SK-N-SH (cell line): ENCODE measurements at regions not wholly inside any gene's neighbourhood (a gene's known extent, or its start where the extent isn't known, plus 50 kb on each side); places are given as distances from the start of the nearest gene placed in this dataset.
A peak's percentile ranks its signal among the peaks of the same experiment; 100 is the strongest.

ENCODE experiments used
- CTCF ChIA-PET: fragments of 300-600, 350-600 bp; formaldehyde crosslinking; extraction: SDS; loops from one replicate; lab custom pipeline; 2021; lab: Yijun Ruan, JAX
- POLR2A ChIA-PET: fragments of 350-600 bp; sonication (Branson Sonifier 250); formaldehyde crosslinking; extraction: SDS; loops from one replicate; lab custom pipeline; 2020; ENCODE audit warnings: antibody characterized with exemption, inconsistent platforms; lab: Yijun Ruan, JAX
- DNase-seq: peaks from one replicate; pipeline ENCODE4 v3.0.0; 2012
- H2AFZ ChIP-seq: fragments of 200-600 bp; sonication (generic); 2 replicates; pipeline ENCODE4 v1.8.1; 2016; ENCODE audit warnings: antibody characterized with exemption, mild to moderate bottlenecking, low read depth
- H3F3A ChIP-seq: fragments of 200-600 bp; sonication (generic); replicated peaks from 2 replicates; pipeline ENCODE3; 2016; ENCODE audit warnings: antibody characterized with exemption, mild to moderate bottlenecking; ENCODE audit not compliant: insufficient read depth
- H3K27ac ChIP-seq, 2 experiments: fragments of 200-500 bp in 1 of 2; fragments of 200-600 bp in 1 of 2; sonication (Bioruptor generic) in 1 of 2; sonication (generic), shearing (Covaris generic) in 1 of 2; 2 replicates each; pipeline versions ENCODE4 v1.5.1 to v1.6.1; 2014 to 2016; ENCODE audit warnings: low read depth in 2 of 2, inconsistent platforms in 1 of 2, low read length in 1 of 2, mild to moderate bottlenecking in 1 of 2, mixed read lengths in 1 of 2
- H3K27me3 ChIP-seq: fragments of 200-600 bp; sonication (generic), shearing (Covaris generic); 2 replicates; pipeline ENCODE4 v1.6.1; 2016; ENCODE audit warnings: mixed run types; ENCODE audit not compliant: insufficient read depth
- H3K36me3 ChIP-seq, 2 experiments: fragments of 200-500 bp in 1 of 2; fragments of 200-600 bp in 1 of 2; sonication (Bioruptor generic) in 1 of 2; sonication (generic) in 1 of 2; replicated peaks in 1 of 2; 2 replicates each; pipeline versions ENCODE3 to v1.5.1; 2014 to 2016; ENCODE audit warnings: low read length in 1 of 2, mild to moderate bottlenecking in 1 of 2; ENCODE audit not compliant: insufficient read depth in 2 of 2, control insufficient read depth in 1 of 2
- H3K4me1 ChIP-seq, 2 experiments: fragments of 200-500 bp in 1 of 2; fragments of 200-600 bp in 1 of 2; sonication (Bioruptor generic) in 1 of 2; sonication (generic), shearing (Covaris generic) in 1 of 2; 2 replicates each; pipeline versions ENCODE4 v1.5.1 to v1.6.1; 2014 to 2016; ENCODE audit warnings: low read depth in 1 of 2, low read length in 1 of 2, mixed run types in 1 of 2; ENCODE audit not compliant: insufficient read depth in 2 of 2, control insufficient read depth in 1 of 2
- H3K4me2 ChIP-seq: fragments of 200-600 bp; sonication (generic), shearing (Covaris generic); 2 replicates; pipeline ENCODE4 v1.6.1; 2017; ENCODE audit warnings: mixed run types
- H3K4me3 ChIP-seq, 2 experiments: fragments of 200-500 bp in 1 of 2; fragments of 200-600 bp in 1 of 2; sonication (Bioruptor generic) in 1 of 2; sonication (generic), shearing (Covaris generic) in 1 of 2; 2 replicates each; pipeline versions ENCODE4 v1.5.1 to v1.8.1; 2014 to 2016; ENCODE audit warnings: low read depth in 2 of 2, inconsistent platforms in 1 of 2, low read length in 1 of 2, mild to moderate bottlenecking in 1 of 2, mixed read lengths in 1 of 2, moderate library complexity in 1 of 2
- H3K79me2 ChIP-seq: fragments of 200-600 bp; sonication (generic); 2 replicates; pipeline ENCODE4 v1.8.1; 2017; ENCODE audit warnings: mild to moderate bottlenecking; ENCODE audit not compliant: insufficient read depth
- H3K9ac ChIP-seq: fragments of 200-600 bp; sonication (generic); 2 replicates; pipeline ENCODE4 v1.6.1; 2017; ENCODE audit warnings: mixed run types
- H3K9me2 ChIP-seq: fragments of 200-600 bp; sonication (generic); 2 replicates; pipeline ENCODE4 v1.6.1; 2017; ENCODE audit warnings: mixed run types
- H3K9me3 ChIP-seq: fragments of 200-600 bp; sonication (generic); 2 replicates; pipeline ENCODE4 v1.6.1; 2017; ENCODE audit warnings: mixed run types, mild to moderate bottlenecking, moderate library complexity
- H4K20me1 ChIP-seq: fragments of 200-600 bp; sonication (generic); 2 replicates; pipeline ENCODE4 v1.6.1; 2017; ENCODE audit warnings: mild to moderate bottlenecking, mixed run types; ENCODE audit not compliant: insufficient read depth
- CHD2 ChIP-seq: fragments of 150-350 bp; IDR thresholded peaks from 2 replicates; pipeline ENCODE4 v1.6.1; 2018; ENCODE audit warnings: low read length; ENCODE audit not compliant: partially characterized antibody
- ELF1 ChIP-seq: IDR thresholded peaks from 2 replicates; pipeline ENCODE4 v1.4.0; 2012
- EZH2phosphoT487 ChIP-seq: fragments of 200-600 bp; sonication (generic); IDR thresholded peaks from 2 replicates; pipeline ENCODE4 v1.6.1; 2017; ENCODE audit warnings: low read depth, mixed run types, mild to moderate bottlenecking, antibody characterized with exemption, moderate library complexity, borderline replicate concordance
- FOSL2 ChIP-seq: IDR thresholded peaks from 2 replicates; pipeline ENCODE4 v1.4.0; 2012; ENCODE audit warnings: low read depth, mild to moderate bottlenecking, moderate library complexity, borderline replicate concordance
- FOXJ3 ChIP-seq: sonication (generic); formaldehyde crosslinking; IDR thresholded peaks from 2 replicates; pipeline ENCODE4 v1.5.1; 2020; ENCODE audit warnings: mild to moderate bottlenecking, missing genetic modification reagents
- FOXM1 ChIP-seq: IDR thresholded peaks from 2 replicates; pipeline ENCODE4 v1.4.0; 2012; ENCODE audit warnings: low read depth, mild to moderate bottlenecking
- GABPA ChIP-seq: IDR thresholded peaks from 2 replicates; pipeline ENCODE4 v1.4.0; 2012; ENCODE audit warnings: low read depth, mild to moderate bottlenecking
- MXI1 ChIP-seq: IDR thresholded peaks from 2 replicates; pipeline ENCODE4 v1.6.1; 2012; ENCODE audit warnings: mild to moderate bottlenecking, low read depth, low read length, improper control_type of control experiment
- NRF1 ChIP-seq: IDR thresholded peaks from 2 replicates; pipeline ENCODE4 v1.6.1; 2012; ENCODE audit warnings: low read depth, mild to moderate bottlenecking, low read length
- RXRA ChIP-seq: IDR thresholded peaks from 2 replicates; pipeline ENCODE4 v1.4.0; 2012; ENCODE audit warnings: low read depth, mild to moderate bottlenecking, borderline replicate concordance
- SIN3A ChIP-seq: IDR thresholded peaks from 2 replicates; pipeline ENCODE4 v1.6.1; 2012; ENCODE audit warnings: low read depth, mild to moderate bottlenecking, low read length, moderate library complexity, borderline replicate concordance
- SMC3 ChIP-seq: IDR thresholded peaks from 2 replicates; pipeline ENCODE4 v1.6.1; 2012; ENCODE audit warnings: low read depth, low read length, improper control_type of control experiment
- TAF1 ChIP-seq: IDR thresholded peaks from 2 replicates; pipeline ENCODE4 v1.6.1; 2012; ENCODE audit warnings: low read depth, mild to moderate bottlenecking, low read length, moderate library complexity, borderline replicate concordance
- YY1 ChIP-seq: IDR thresholded peaks from 2 replicates; pipeline ENCODE4 v1.4.0; 2012; ENCODE audit warnings: low read depth, mild to moderate bottlenecking
- WGBS: methylation state at CpG from one replicate; pipeline ENCODE4 v1.1.6; 2017; ENCODE audit warnings: low lambda C conversion rate; 5-methylcytosine and 5-hydroxymethylcytosine counted together
- TF ChIP-seq, protein P1 (sequence below): fragments of 200-600 bp; sonication (generic); IDR thresholded peaks from 2 replicates; pipeline ENCODE4 v1.6.1; 2017; ENCODE audit warnings: antibody characterized with exemption, mild to moderate bottlenecking, moderate library complexity

DNA sequence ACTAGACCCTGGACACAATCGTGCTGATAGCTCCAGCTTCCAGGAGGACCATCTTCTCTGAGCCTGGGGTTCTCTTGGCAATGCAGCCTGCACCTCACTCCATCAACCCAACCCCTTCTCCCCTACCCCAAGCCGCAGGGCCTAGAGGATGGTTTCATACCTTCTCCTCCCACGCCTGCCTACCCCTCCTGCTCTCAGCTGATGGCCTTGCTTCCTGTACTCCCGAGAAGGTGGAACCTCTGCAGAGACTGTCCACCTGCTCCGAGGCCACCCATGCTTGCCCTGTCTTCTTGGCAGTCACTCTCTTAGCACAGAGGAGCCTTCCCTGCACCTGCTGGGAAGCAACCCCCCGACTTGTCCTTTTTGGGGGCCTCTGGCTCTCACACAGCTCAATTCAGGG is 241.9 kb downstream of the IRX2 start:
- no peak for DNase-seq
- 2% methylated on average over 6 of the region's 6 CpGs for WGBS
- H3K4me1 ChIP-seq: no peaks in the 10 kb centered on the region
- no peaks in the 10 kb centered on the region for H3F3A ChIP-seq
- H2AFZ ChIP-seq: no peak overlapping the region
- no peak overlapping the region for H3K4me3 ChIP-seq
- H3K79me2 ChIP-seq: no peaks in the 10 kb centered on the region
- H3K9ac ChIP-seq: no peak overlapping the region
- no peak for TF ChIP-seq SMC3
- no peak for TF ChIP-seq YY1
- TF ChIP-seq RXRA: no peak
- TF ChIP-seq CHD2: no peak
- TF ChIP-seq GABPA: no peak
- TF ChIP-seq FOSL2: no peak
- no peak for TF ChIP-seq SIN3A
- TF ChIP-seq EZH2phosphoT487: no peak
- TF ChIP-seq, protein P1, sequence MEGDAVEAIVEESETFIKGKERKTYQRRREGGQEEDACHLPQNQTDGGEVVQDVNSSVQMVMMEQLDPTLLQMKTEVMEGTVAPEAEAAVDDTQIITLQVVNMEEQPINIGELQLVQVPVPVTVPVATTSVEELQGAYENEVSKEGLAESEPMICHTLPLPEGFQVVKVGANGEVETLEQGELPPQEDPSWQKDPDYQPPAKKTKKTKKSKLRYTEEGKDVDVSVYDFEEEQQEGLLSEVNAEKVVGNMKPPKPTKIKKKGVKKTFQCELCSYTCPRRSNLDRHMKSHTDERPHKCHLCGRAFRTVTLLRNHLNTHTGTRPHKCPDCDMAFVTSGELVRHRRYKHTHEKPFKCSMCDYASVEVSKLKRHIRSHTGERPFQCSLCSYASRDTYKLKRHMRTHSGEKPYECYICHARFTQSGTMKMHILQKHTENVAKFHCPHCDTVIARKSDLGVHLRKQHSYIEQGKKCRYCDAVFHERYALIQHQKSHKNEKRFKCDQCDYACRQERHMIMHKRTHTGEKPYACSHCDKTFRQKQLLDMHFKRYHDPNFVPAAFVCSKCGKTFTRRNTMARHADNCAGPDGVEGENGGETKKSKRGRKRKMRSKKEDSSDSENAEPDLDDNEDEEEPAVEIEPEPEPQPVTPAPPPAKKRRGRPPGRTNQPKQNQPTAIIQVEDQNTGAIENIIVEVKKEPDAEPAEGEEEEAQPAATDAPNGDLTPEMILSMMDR: no peak
- no peak for TF ChIP-seq NRF1
- no peak for TF ChIP-seq ELF1
- TF ChIP-seq MXI1: no peak
- no peak for TF ChIP-seq TAF1
- H3K9me2 ChIP-seq: no peaks in the 10 kb centered on the region
- H3K27me3 ChIP-seq: peaks cover 5% of the 10 kb centered on the region; the same call in 1 of the 2 replicates
- ChIA-PET CTCF (no interaction called here), POLR2A (no interaction called here)
- H4K20me1 ChIP-seq: no peaks in the 10 kb centered on the region
- no peak overlapping the region for H3K4me2 ChIP-seq
- H3K27ac ChIP-seq: no peak overlapping the region
- no peaks in the 10 kb centered on the region for H3K9me3 ChIP-seq
- H3K36me3 ChIP-seq: no peaks in the 10 kb centered on the region

DNA sequence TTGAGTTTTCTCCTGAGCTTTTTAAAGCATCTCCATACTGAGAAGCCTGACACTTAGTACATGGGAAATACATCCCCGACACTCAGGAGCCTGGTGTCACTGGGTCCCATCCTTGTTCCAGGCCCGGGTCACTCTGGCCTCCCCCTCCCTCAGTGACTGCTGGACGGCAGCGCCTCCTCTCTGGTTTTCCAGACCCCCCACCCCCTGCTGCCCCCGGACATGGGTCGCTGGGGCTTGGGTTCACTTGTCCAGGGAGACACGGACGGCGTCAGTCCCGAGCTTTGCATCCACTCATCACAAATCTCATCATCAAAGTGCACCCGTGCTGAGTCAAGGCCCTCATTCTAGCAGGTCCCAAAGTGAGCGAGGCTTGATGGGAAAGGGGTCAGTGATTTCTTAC is 243.0 kb downstream of the IRX2 start:
- H3K79me2 ChIP-seq: no peaks in the 10 kb centered on the region
- TF ChIP-seq, protein P1: no peak
- TF ChIP-seq NRF1: no peak
- no peak for TF ChIP-seq FOXJ3
- TF ChIP-seq FOXM1: no peak
- no peak for TF ChIP-seq EZH2phosphoT487
- TF ChIP-seq, all 33 proteins: peak for 0
- ChIA-PET CTCF (no interaction called here), POLR2A (no interaction called here)
- Histone ChIP-seq H3K4me3 (peak overlapping the region in 1 of 2 experiments; percentile 32; a peak in 1 of 4 replicates), H3K27me3 (no peaks in the 10 kb centered on the region; the same call in 1 of the 2 replicates), H3F3A (no peaks in the 10 kb centered on the region), H3K27ac (no peak overlapping the region), H2AFZ (no peak overlapping the region), H3K4me1 (no peaks in the 10 kb centered on the region), H3K9ac (no peak overlapping the region), H4K20me1 (no peaks in the 10 kb centered on the region), H3K36me3 (no peaks in the 10 kb centered on the region), H3K9me3 (no peaks in the 10 kb centered on the region), H3K4me2 (no peak overlapping the region; the same call in 1 of the 2 replicates), H3K9me2 (no peaks in the 10 kb centered on the region)
- 1% methylated on average over 12 of the region's 12 CpGs for WGBS
- DNase-seq: no peak
